GM04503 (cell line): ENCODE measurements at regions not wholly inside any gene's neighbourhood (a gene's known extent, or its start where the extent isn't known, plus 50 kb on each side); places are given as distances from the start of the nearest gene placed in this dataset.
A peak's percentile ranks its signal among the peaks of the same experiment; 100 is the strongest.
"Not testable (repeated sequence)": the region's sequence is repeated elsewhere in the genome, so short reads cannot be mapped to it uniquely, and the experiment has no call there.

Experiments used
- DNase-seq: peaks from one replicate; pipeline ENCODE4 v3.0.0-alpha.2; 2012; ENCODE audit warnings: low read depth

GRCh38 chr3:63096248-63097058 is 181.7 kb upstream of the SYNPR start:
- DNase-seq = no peak

- DNase-seq = no peak
Observed at GRCh38 chr3:63097396-63097795, 180.7 kb upstream of the SYNPR start.

GRCh38 chr3:63116922-63117321 is 161.2 kb upstream of the SYNPR start:
- no peak for DNase-seq

- DNase-seq = no peak
Observed at GRCh38 chr3:63124090-63124489, 154.0 kb upstream of the SYNPR start.

- no peak for DNase-seq
Observed at GRCh38 chr3:63126530-63126929, 151.6 kb upstream of the SYNPR start.

GRCh38 chr3:63128380-63128779 is 149.7 kb upstream of the SYNPR start:
- DNase-seq = no peak

GRCh38 chr3:63130625-63131024 is 147.5 kb upstream of the SYNPR start:
- no peak for DNase-seq

GRCh38 chr3:63132461-63133250 is 145.5 kb upstream of the SYNPR start:
- DNase-seq = no peak

- DNase-seq = no peak
Observed at GRCh38 chr3:63135367-63135766, 142.7 kb upstream of the SYNPR start.

GRCh38 chr3:63136249-63136648 is 141.9 kb upstream of the SYNPR start:
- not testable (repeated sequence) for DNase-seq

- no peak for DNase-seq
Observed at GRCh38 chr3:63142681-63143080, 135.4 kb upstream of the SYNPR start.

GRCh38 chr3:63146154-63146553 is 132.0 kb upstream of the SYNPR start:
- no peak for DNase-seq

- DNase-seq = no peak
Observed at GRCh38 chr3:63150880-63151279, 127.2 kb upstream of the SYNPR start.

- DNase-seq = no peak
Observed at GRCh38 chr3:63151897-63152296, 126.2 kb upstream of the SYNPR start.

GRCh38 chr3:63159764-63160163 is 118.3 kb upstream of the SYNPR start:
- DNase-seq = no peak

GRCh38 chr3:63167113-63167512 is 111.0 kb upstream of the SYNPR start:
- DNase-seq = no peak

- no peak for DNase-seq
Observed at GRCh38 chr3:63168179-63168578, 109.9 kb upstream of the SYNPR start.

GRCh38 chr3:63179862-63180522 is 98.1 kb upstream of the SYNPR start:
- no peak for DNase-seq

- no peak for DNase-seq
Observed at GRCh38 chr3:63192248-63192647, 85.9 kb upstream of the SYNPR start.

- peak; percentile 1 for DNase-seq
Observed at GRCh38 chr3:63193647-63194046, 84.5 kb upstream of the SYNPR start.

- no peak for DNase-seq
Observed at GRCh38 chr3:63199606-63200005, 78.5 kb upstream of the SYNPR start.

GRCh38 chr3:63202529-63202928 is 75.6 kb upstream of the SYNPR start:
- DNase-seq = no peak

- no peak for DNase-seq
Observed at GRCh38 chr3:63207066-63207590, 71.0 kb upstream of the SYNPR start.
